Mesothelial cell of epicardium (in vitro differentiated cells): ENCODE measurements at regions not wholly inside any gene's neighbourhood (a gene's known extent, or its start where the extent isn't known, plus 50 kb on each side); places are given as distances from the start of the nearest gene placed in this dataset.

Experiments
- DNase-seq, 2 experiments: peaks; one replicate each; pipeline ENCODE4 v3.0.0; 2021; ENCODE audit warnings: low spot score in 2 of 2; ENCODE audit not compliant: unreplicated experiment in 2 of 2
- H3K27ac Mint-ChIP-seq: 2 replicates; pipeline ENCODE4 v1.8.0; 2021; ENCODE audit warnings: mixed read lengths
- H3K27me3 Mint-ChIP-seq: 2 replicates; pipeline ENCODE4 v1.8.0; 2021; ENCODE audit warnings: low read depth, mixed read lengths
- H3K36me3 Mint-ChIP-seq: 2 replicates; pipeline ENCODE4 v1.8.0; 2021; ENCODE audit warnings: mixed read lengths
- H3K4me1 Mint-ChIP-seq: 2 replicates; pipeline ENCODE4 v1.8.0; 2021; ENCODE audit warnings: mixed read lengths
- H3K4me3 Mint-ChIP-seq: 2 replicates; pipeline ENCODE4 v1.8.0; 2021; ENCODE audit warnings: mild to moderate bottlenecking, moderate library complexity, mixed read lengths
- H3K9me3 Mint-ChIP-seq: 2 replicates; pipeline ENCODE4 v1.8.0; 2021; ENCODE audit warnings: mixed read lengths
- CTCF ChIP-seq: fragments of 200-600 bp; sonication (generic); IDR thresholded peaks from one replicate; pipeline ENCODE4 v1.5.0; 2021; ENCODE audit warnings: antibody characterized with exemption; ENCODE audit not compliant: unreplicated experiment

GRCh38 chr2:180578441-180578840, 402.0 kb upstream of the UBE2E3 start:
- Mint-ChIP-seq H3K27me3 (no peaks in the 10 kb centered on the region), H3K4me3 (no peak overlapping the region), H3K27ac (no peak overlapping the region), H3K36me3 (no peaks in the 10 kb centered on the region), H3K4me1 (peaks cover 2% of the 10 kb centered on the region), H3K9me3 (peaks cover 25% of the 10 kb centered on the region)
- DNase-seq: no peak
- no peak for TF ChIP-seq CTCF

GRCh38 chr2:180577567-180577966, 402.8 kb upstream of the UBE2E3 start:
- peaks cover 25% of the 10 kb centered on the region for H3K9me3 Mint-ChIP-seq
- peaks cover 2% of the 10 kb centered on the region for H3K4me1 Mint-ChIP-seq
- no peak overlapping the region for H3K4me3 Mint-ChIP-seq
- no peak for TF ChIP-seq CTCF
- no peaks in the 10 kb centered on the region for H3K27me3 Mint-ChIP-seq
- DNase-seq: no peak
- no peak overlapping the region for H3K27ac Mint-ChIP-seq
- no peaks in the 10 kb centered on the region for H3K36me3 Mint-ChIP-seq

- DNase-seq: no peak
These were observed 406.5 kb upstream of the UBE2E3 start for GRCh38 chr2:180573951-180574350.

GRCh38 chr2:180572346-180572745, 408.1 kb upstream of the UBE2E3 start:
- no peak for DNase-seq
- Mint-ChIP-seq H3K27ac (no peak overlapping the region), H3K4me3 (no peak overlapping the region), H3K36me3 (no peaks in the 10 kb centered on the region), H3K4me1 (peaks cover 20% of the 10 kb centered on the region), H3K9me3 (peaks cover 26% of the 10 kb centered on the region), H3K27me3 (no peaks in the 10 kb centered on the region)
- no peak for TF ChIP-seq CTCF

More at GRCh38 chr2:180573951-180574350, 406.5 kb upstream of the UBE2E3 start:
- Mint-ChIP-seq H3K36me3 (no peaks in the 10 kb centered on the region), H3K4me3 (no peak overlapping the region), H3K27me3 (no peaks in the 10 kb centered on the region), H3K27ac (no peak overlapping the region), H3K4me1 (peaks cover 13% of the 10 kb centered on the region), H3K9me3 (peaks cover 29% of the 10 kb centered on the region)
- TF ChIP-seq CTCF: no peak

DNA sequence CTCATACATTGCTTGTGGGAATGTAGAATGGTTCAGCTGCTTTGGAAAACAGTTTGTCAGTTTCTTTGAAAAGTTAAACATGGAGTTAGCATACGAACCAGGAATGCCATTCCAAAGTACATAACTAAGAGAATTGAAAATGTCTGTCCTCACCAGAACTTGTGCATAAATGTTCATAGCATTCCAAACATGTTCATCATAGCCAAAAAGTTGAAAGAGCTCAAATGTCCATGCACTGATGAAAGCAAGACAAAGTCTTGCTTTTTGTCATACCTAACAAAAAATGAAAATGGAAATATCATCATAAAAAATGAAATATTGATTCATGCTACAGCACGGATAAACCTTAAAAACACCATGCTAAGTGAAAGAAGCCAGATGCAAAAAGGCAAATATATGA, 408.8 kb upstream of the UBE2E3 start:
- Mint-ChIP-seq H3K9me3 (peaks cover 19% of the 10 kb centered on the region), H3K36me3 (no peaks in the 10 kb centered on the region), H3K4me1 (peaks cover 21% of the 10 kb centered on the region), H3K27me3 (no peaks in the 10 kb centered on the region), H3K4me3 (no peak overlapping the region), H3K27ac (no peak overlapping the region)
- DNase-seq: no peak
- TF ChIP-seq CTCF: no peak

GRCh38 chr2:180570864-180571263, 409.5 kb upstream of the UBE2E3 start:
- Mint-ChIP-seq H3K4me3 (no peak overlapping the region), H3K36me3 (no peaks in the 10 kb centered on the region), H3K9me3 (peaks cover 16% of the 10 kb centered on the region), H3K27ac (no peak overlapping the region), H3K27me3 (no peaks in the 10 kb centered on the region), H3K4me1 (peaks cover 21% of the 10 kb centered on the region)
- TF ChIP-seq CTCF: no peak
- DNase-seq: no peak
